Right ventricle myocardium superior (tissue), 1 donor: ENCODE measurements at regions not wholly inside any gene's neighbourhood (a gene's known extent, or its start where the extent isn't known, plus 50 kb on each side); places are given as distances from the start of the nearest gene placed in this dataset.
"Not testable (repeated sequence)": the region's sequence is repeated elsewhere in the genome, so short reads cannot be mapped to it uniquely, and the experiment has no call there.

Experiments
- ATAC-seq: fragments of 200-7000 bp; cut with Tn5 transposase; one replicate; pipeline ENCODE4 v1.9.1; 2020; ENCODE audit warnings: mild to moderate bottlenecking; ENCODE audit not compliant: poor library complexity
- DNase-seq: peaks from one replicate; pipeline ENCODE4 v3.0.0-alpha.2; 2020
- intact Hi-C: fragments of 100-400 bp; cut with DNase I; formaldehyde crosslinking; loops from one replicate; pipeline ENCODE4 v1.11.2; 2022
- donor health status: DM: no; HTN: yes; CAD: no; lungs with severe emphysema.

- ATAC-seq (no peak), DNase-seq (no peak)
- intact Hi-C loops = no loop called here
Measured at GRCh38 chr1:30539884-30540283, 183.5 kb downstream of the MATN1 start.

GRCh38 chr1:30538993-30539867 is 184.2 kb downstream of the MATN1 start:
- DNase-seq = no peak
- intact Hi-C loops = no loop called here
- ATAC-seq = no peak

GRCh38 chr1:30538226-30538992 is 185.0 kb downstream of the MATN1 start:
- no peak for ATAC-seq
- intact Hi-C loops = no loop called here
- no peak for DNase-seq

GRCh38 chr1:30537279-30537678 is 186.1 kb downstream of the MATN1 start:
- DNase-seq (no peak), ATAC-seq (no peak)
- intact Hi-C loops = no loop called here

- intact Hi-C loops = no loop called here
- ATAC-seq (no peak), DNase-seq (no peak)
Measured at GRCh38 chr1:30536530-30536929, 186.9 kb downstream of the MATN1 start.

GRCh38 chr1:30535595-30536325 is 187.6 kb downstream of the MATN1 start:
- intact Hi-C loops = no loop called here
- no peak for ATAC-seq
- DNase-seq = no peak

- DNase-seq (no peak), ATAC-seq (no peak)
- intact Hi-C loops = no loop called here
Measured at GRCh38 chr1:30534551-30534940, 188.8 kb downstream of the MATN1 start.

- intact Hi-C loops = no loop called here
- ATAC-seq (no peak), DNase-seq (no peak)
Measured at GRCh38 chr1:30533796-30534550, 189.4 kb downstream of the MATN1 start.

- intact Hi-C loops = no loop called here
- DNase-seq (no peak), ATAC-seq (no peak)
Measured at GRCh38 chr1:30533141-30533540, 190.2 kb downstream of the MATN1 start.

GRCh38 chr1:30532621-30533020 is 190.8 kb downstream of the MATN1 start:
- DNase-seq (no peak), ATAC-seq (no peak)
- intact Hi-C loops = no loop called here

- ATAC-seq (peak; percentile 77), DNase-seq (peak; percentile 81)
- intact Hi-C loops = loop anchor here (10.0 kb wide), 1 partner anchor 157 kb away; no protein-coding TSS in a partner anchor
Measured at GRCh38 chr1:30527511-30528140, 195.8 kb downstream of the MATN1 start.

- ATAC-seq (no peak), DNase-seq (no peak)
- intact Hi-C loops = loop anchor here (10.0 kb wide), 1 partner anchor 158 kb away; no protein-coding TSS in a partner anchor
Measured at GRCh38 chr1:30526652-30527345, 196.6 kb downstream of the MATN1 start.

- ATAC-seq (peak; percentile 8), DNase-seq (peak; percentile 57)
- intact Hi-C loops = loop anchor here (10.0 kb wide), 1 partner anchor 159 kb away; no protein-coding TSS in a partner anchor
Measured at GRCh38 chr1:30525971-30526651, 197.3 kb downstream of the MATN1 start.

GRCh38 chr1:30525631-30525970 is 197.8 kb downstream of the MATN1 start:
- intact Hi-C loops = loop anchor here (10.0 kb wide), 1 partner anchor 159 kb away; no protein-coding TSS in a partner anchor
- ATAC-seq = no peak
- no peak for DNase-seq

GRCh38 chr1:30524840-30525617 is 198.4 kb downstream of the MATN1 start:
- no peak for DNase-seq
- intact Hi-C loops = loop anchor here (10.0 kb wide), 1 partner anchor 160 kb away; no protein-coding TSS in a partner anchor
- ATAC-seq = no peak

- ATAC-seq, DNase-seq: not testable (repeated sequence)
- intact Hi-C loops = loop anchor here (10.0 kb wide), 1 partner anchor 161 kb away; no protein-coding TSS in a partner anchor
Measured at GRCh38 chr1:30524025-30524555, 199.3 kb downstream of the MATN1 start.
